HL-60 (cell line): ENCODE measurements at regions not wholly inside any gene's neighbourhood (a gene's known extent, or its start where the extent isn't known, plus 50 kb on each side); places are given as distances from the start of the nearest gene placed in this dataset.

Experiments
- CTCF ChIP-seq: IDR thresholded peaks from one replicate; pipeline ENCODE4 v1.5.1; 2011; ENCODE audit warnings: low read length, control low read depth, inconsistent platforms; ENCODE audit not compliant: insufficient read depth
- GABPA ChIP-seq: IDR thresholded peaks from 2 replicates; pipeline ENCODE4 v1.6.1; 2012; ENCODE audit warnings: low read depth
- POLR2AphosphoS5 ChIP-seq: IDR thresholded peaks from 2 replicates; pipeline ENCODE4 v1.6.1; 2012; ENCODE audit warnings: low read depth
- REST ChIP-seq: IDR thresholded peaks from 2 replicates; pipeline ENCODE4 v1.6.1; 2012; ENCODE audit warnings: low read depth; ENCODE audit not compliant: insufficient replicate concordance
- SPI1 ChIP-seq: IDR thresholded peaks from 2 replicates; pipeline ENCODE4 v1.6.1; 2012; ENCODE audit warnings: low read depth, mild to moderate bottlenecking, borderline replicate concordance

- TF ChIP-seq CTCF (no peak), POLR2AphosphoS5 (no peak), GABPA (no peak), REST (no peak), SPI1 (no peak)
Measured at GRCh38 chr2:176934131-176934530, 278.5 kb upstream of the HNRNPA3 start.
